A549 (cell line): ENCODE measurements at regions not wholly inside any gene's neighbourhood (a gene's known extent, or its start where the extent isn't known, plus 50 kb on each side); places are given as distances from the start of the nearest gene placed in this dataset.

Source experiments
- CBX8 ChIP-seq: fragments of 200-600 bp; sonication (generic); IDR thresholded peaks from 2 replicates; pipeline ENCODE4 v1.6.1; 2016
- E2F6 ChIP-seq: IDR thresholded peaks from 2 replicates; pipeline ENCODE4 v1.6.1; 2012; ENCODE audit warnings: low read depth, borderline replicate concordance
- ESRRA ChIP-seq: fragments of 150-350 bp; IDR thresholded peaks from 2 replicates; pipeline ENCODE4 v1.6.1; 2014; ENCODE audit warnings: mild to moderate bottlenecking, low read length, borderline replicate concordance
- MAX ChIP-seq: IDR thresholded peaks from 2 replicates; pipeline ENCODE4 v1.6.1; 2012
- POLR2A ChIP-seq: IDR thresholded peaks from 2 replicates; pipeline ENCODE4 v1.6.1; 2012; ENCODE audit warnings: mild to moderate bottlenecking, low read length
- RAD21 ChIP-seq, 2 experiments: fragments of >200 bp in 1 of 2; sonication (Bioruptor Twin) in 1 of 2; formaldehyde crosslinking in 1 of 2; IDR thresholded peaks in 1 of 2; conservative IDR thresholded peaks in 1 of 2; 2 replicates in 1 of 2; 3 replicates in 1 of 2; pipeline ENCODE4 v1.6.1; 2012 to 2018; ENCODE audit warnings: inconsistent platforms in 1 of 2
- RCOR1 ChIP-seq: fragments of 150-350 bp; IDR thresholded peaks from 2 replicates; pipeline ENCODE4 v1.6.1; 2014; ENCODE audit warnings: antibody characterized with exemption, low read length, low read depth
- TF ChIP-seq, protein P1 (sequence below): fragments of >200 bp; sonication (Bioruptor Twin); formaldehyde crosslinking; IDR thresholded peaks from 3 replicates; pipeline ENCODE4 v1.5.1; 2016
- TF ChIP-seq, protein P2 (sequence below): fragments of 450-650 bp; IDR thresholded peaks from 2 replicates; pipeline ENCODE4 v1.6.1; 2014; ENCODE audit warnings: antibody characterized with exemption
- TF ChIP-seq, protein P3 (sequence below): fragments of 200-600 bp; sonication (generic); IDR thresholded peaks from 2 replicates; pipeline ENCODE4 v1.6.1; 2016; ENCODE audit warnings: antibody characterized with exemption, mild to moderate bottlenecking, moderate library complexity

DNA sequence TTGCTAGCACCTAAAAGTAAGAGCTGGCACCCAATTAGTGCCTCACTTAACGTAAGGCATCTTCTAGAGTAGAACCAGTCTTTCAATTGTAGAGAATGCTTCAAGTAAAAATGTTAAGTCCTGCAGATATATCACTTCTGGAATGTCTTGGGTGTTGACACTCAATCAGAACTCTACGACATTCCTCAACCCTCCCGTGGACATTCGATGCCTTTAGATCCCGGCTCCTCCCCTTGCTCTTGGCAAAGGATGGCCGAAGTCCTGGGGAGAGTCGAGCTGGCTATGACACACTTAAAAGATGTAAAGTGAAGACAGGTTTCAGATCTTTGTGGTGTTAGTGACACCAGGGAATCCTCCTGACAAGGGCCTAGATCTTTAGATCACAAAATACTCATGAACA lies 87.5 kb upstream of the ERCC6L2 start:
- TF ChIP-seq, protein P1, sequence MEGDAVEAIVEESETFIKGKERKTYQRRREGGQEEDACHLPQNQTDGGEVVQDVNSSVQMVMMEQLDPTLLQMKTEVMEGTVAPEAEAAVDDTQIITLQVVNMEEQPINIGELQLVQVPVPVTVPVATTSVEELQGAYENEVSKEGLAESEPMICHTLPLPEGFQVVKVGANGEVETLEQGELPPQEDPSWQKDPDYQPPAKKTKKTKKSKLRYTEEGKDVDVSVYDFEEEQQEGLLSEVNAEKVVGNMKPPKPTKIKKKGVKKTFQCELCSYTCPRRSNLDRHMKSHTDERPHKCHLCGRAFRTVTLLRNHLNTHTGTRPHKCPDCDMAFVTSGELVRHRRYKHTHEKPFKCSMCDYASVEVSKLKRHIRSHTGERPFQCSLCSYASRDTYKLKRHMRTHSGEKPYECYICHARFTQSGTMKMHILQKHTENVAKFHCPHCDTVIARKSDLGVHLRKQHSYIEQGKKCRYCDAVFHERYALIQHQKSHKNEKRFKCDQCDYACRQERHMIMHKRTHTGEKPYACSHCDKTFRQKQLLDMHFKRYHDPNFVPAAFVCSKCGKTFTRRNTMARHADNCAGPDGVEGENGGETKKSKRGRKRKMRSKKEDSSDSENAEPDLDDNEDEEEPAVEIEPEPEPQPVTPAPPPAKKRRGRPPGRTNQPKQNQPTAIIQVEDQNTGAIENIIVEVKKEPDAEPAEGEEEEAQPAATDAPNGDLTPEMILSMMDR, result no peak
- TF ChIP-seq, protein P2, sequence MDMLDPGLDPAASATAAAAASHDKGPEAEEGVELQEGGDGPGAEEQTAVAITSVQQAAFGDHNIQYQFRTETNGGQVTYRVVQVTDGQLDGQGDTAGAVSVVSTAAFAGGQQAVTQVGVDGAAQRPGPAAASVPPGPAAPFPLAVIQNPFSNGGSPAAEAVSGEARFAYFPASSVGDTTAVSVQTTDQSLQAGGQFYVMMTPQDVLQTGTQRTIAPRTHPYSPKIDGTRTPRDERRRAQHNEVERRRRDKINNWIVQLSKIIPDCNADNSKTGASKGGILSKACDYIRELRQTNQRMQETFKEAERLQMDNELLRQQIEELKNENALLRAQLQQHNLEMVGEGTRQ, result no peak
- TF ChIP-seq RCOR1 (no peak), E2F6 (no peak), POLR2A (no peak), CBX8 (no peak), RAD21 (conservative IDR thresholded peaks at IDR 0.05 in 1 of 2, IDR thresholded peaks at IDR 0.05 in 1 of 2) (no peak), MAX (no peak), ESRRA (no peak)
- TF ChIP-seq, protein P3, sequence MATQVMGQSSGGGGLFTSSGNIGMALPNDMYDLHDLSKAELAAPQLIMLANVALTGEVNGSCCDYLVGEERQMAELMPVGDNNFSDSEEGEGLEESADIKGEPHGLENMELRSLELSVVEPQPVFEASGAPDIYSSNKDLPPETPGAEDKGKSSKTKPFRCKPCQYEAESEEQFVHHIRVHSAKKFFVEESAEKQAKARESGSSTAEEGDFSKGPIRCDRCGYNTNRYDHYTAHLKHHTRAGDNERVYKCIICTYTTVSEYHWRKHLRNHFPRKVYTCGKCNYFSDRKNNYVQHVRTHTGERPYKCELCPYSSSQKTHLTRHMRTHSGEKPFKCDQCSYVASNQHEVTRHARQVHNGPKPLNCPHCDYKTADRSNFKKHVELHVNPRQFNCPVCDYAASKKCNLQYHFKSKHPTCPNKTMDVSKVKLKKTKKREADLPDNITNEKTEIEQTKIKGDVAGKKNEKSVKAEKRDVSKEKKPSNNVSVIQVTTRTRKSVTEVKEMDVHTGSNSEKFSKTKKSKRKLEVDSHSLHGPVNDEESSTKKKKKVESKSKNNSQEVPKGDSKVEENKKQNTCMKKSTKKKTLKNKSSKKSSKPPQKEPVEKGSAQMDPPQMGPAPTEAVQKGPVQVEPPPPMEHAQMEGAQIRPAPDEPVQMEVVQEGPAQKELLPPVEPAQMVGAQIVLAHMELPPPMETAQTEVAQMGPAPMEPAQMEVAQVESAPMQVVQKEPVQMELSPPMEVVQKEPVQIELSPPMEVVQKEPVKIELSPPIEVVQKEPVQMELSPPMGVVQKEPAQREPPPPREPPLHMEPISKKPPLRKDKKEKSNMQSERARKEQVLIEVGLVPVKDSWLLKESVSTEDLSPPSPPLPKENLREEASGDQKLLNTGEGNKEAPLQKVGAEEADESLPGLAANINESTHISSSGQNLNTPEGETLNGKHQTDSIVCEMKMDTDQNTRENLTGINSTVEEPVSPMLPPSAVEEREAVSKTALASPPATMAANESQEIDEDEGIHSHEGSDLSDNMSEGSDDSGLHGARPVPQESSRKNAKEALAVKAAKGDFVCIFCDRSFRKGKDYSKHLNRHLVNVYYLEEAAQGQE, result no peak
